Tibial nerve (tissue), 4 donors: ENCODE measurements at regions not wholly inside any gene's neighbourhood (a gene's known extent, or its start where the extent isn't known, plus 50 kb on each side); places are given as distances from the start of the nearest gene placed in this dataset.

Source experiments
- CTCF ChIP-seq, 5 experiments: fragments of 200-600 bp in 3 of 5; fragments of 450-650 bp in 2 of 5; sonication (generic) in 3 of 5; IDR thresholded peaks; one replicate each; pipeline ENCODE4 v1.5.1; 2016 to 2019; ENCODE audit warnings: antibody characterized with exemption in 5 of 5, mild to moderate bottlenecking in 3 of 5, moderate library complexity in 2 of 5
- EP300 ChIP-seq, 2 donors: sonication (generic); formaldehyde crosslinking; IDR thresholded peaks; one replicate each; pipeline ENCODE4 v1.6.1; 2017; ENCODE audit warnings: antibody characterized with exemption in 2 of 2, mild to moderate bottlenecking in 1 of 2
- POLR2A ChIP-seq, 2 donors: fragments of 450-650 bp; IDR thresholded peaks; one replicate each; pipeline ENCODE4 v1.6.1; 2017; ENCODE audit warnings: antibody characterized with exemption in 2 of 2, mild to moderate bottlenecking in 2 of 2, moderate library complexity in 2 of 2

- no peak for TF ChIP-seq CTCF (IDR thresholded peaks at IDR 0.05)
- no peak for TF ChIP-seq EP300 (IDR thresholded peaks at IDR 0.05)
- TF ChIP-seq POLR2A (IDR thresholded peaks at IDR 0.05): no peak
Observed at GRCh38 chr2:212914392-212914791, 237.0 kb downstream of the IKZF2 start.
